DND-41 (cell line): ENCODE measurements at regions not wholly inside any gene's neighbourhood (a gene's known extent, or its start where the extent isn't known, plus 50 kb on each side); places are given as distances from the start of the nearest gene placed in this dataset.

Experiments used
- EZH2 ChIP-seq: IDR thresholded peaks from 3 replicates; pipeline ENCODE4 v1.6.1; 2012; ENCODE audit warnings: borderline replicate concordance, low read depth, mild to moderate bottlenecking, moderate library complexity, low read length, inconsistent platforms; ENCODE audit not compliant: severe bottlenecking
- TF ChIP-seq, protein P1 (sequence below): IDR thresholded peaks from 2 replicates; pipeline ENCODE4 v1.5.1; 2012; ENCODE audit warnings: borderline replicate concordance, low read length, moderate library complexity, mild to moderate bottlenecking; ENCODE audit not compliant: poor library complexity, severe bottlenecking; ENCODE audit errors: extremely low read depth

- TF ChIP-seq, protein P1, sequence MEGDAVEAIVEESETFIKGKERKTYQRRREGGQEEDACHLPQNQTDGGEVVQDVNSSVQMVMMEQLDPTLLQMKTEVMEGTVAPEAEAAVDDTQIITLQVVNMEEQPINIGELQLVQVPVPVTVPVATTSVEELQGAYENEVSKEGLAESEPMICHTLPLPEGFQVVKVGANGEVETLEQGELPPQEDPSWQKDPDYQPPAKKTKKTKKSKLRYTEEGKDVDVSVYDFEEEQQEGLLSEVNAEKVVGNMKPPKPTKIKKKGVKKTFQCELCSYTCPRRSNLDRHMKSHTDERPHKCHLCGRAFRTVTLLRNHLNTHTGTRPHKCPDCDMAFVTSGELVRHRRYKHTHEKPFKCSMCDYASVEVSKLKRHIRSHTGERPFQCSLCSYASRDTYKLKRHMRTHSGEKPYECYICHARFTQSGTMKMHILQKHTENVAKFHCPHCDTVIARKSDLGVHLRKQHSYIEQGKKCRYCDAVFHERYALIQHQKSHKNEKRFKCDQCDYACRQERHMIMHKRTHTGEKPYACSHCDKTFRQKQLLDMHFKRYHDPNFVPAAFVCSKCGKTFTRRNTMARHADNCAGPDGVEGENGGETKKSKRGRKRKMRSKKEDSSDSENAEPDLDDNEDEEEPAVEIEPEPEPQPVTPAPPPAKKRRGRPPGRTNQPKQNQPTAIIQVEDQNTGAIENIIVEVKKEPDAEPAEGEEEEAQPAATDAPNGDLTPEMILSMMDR, result no peak
- TF ChIP-seq EZH2, result no peak
Observed at GRCh38 chr2:52269696-52270485, 1238.0 kb upstream of the NRXN1 start.
